PC-9 (cell line): ENCODE measurements at regions not wholly inside any gene's neighbourhood (a gene's known extent, or its start where the extent isn't known, plus 50 kb on each side); places are given as distances from the start of the nearest gene placed in this dataset.

Experiments used
- BruUV-seq: library from RNA; stranded (reverse); fragments of 400-500 nt; replicated peaks from 2 replicates; lab custom pipeline; 2021; lab: Mats Ljungman, UMichigan
- CTCF ChIA-PET: fragments of 300-600 bp; sonication (Branson Sonifier 250); formaldehyde crosslinking; loops from one replicate; lab custom pipeline; 2022; ENCODE audit warnings: antibody characterized with exemption; lab: Charles Lee
- POLR2A ChIA-PET: fragments of 300-600 bp; sonication (Branson Sonifier 250); formaldehyde crosslinking; loops from one replicate; lab custom pipeline; 2022; ENCODE audit warnings: antibody characterized with exemption; ENCODE audit not compliant: unreplicated experiment; lab: Charles Lee
- DNase-seq, 2 experiments: peaks; one replicate each; pipeline versions ENCODE4 v3.0.0 to v3.0.0-alpha.2; 2015 to 2022; ENCODE audit warnings: mixed read lengths in 1 of 2
- H2AFZ ChIP-seq: fragments of 200-600 bp; sonication (generic); 2 replicates; pipeline ENCODE4 v1.8.1; 2017; ENCODE audit warnings: antibody characterized with exemption
- H3F3A ChIP-seq: fragments of 200-600 bp; sonication (generic); 2 replicates; pipeline ENCODE4 v1.8.1; 2017; ENCODE audit warnings: antibody characterized with exemption, mild to moderate bottlenecking, low read depth; ENCODE audit not compliant: insufficient read depth
- H3K27ac ChIP-seq: fragments of 200-600 bp; sonication (generic); 2 replicates; pipeline ENCODE4 v1.6.1; 2016; ENCODE audit warnings: mixed run types
- H3K27me3 ChIP-seq: fragments of 200-600 bp; sonication (generic); 2 replicates; pipeline ENCODE4 v1.6.1; 2016; ENCODE audit warnings: low read depth, mixed run types; ENCODE audit not compliant: insufficient read depth
- H3K36me3 ChIP-seq: fragments of 200-600 bp; sonication (generic); 2 replicates; pipeline ENCODE4 v1.6.1; 2016; ENCODE audit warnings: low read depth, mixed run types
- H3K4me1 ChIP-seq: fragments of 200-600 bp; sonication (generic); replicated peaks from 2 replicates; pipeline ENCODE4 v1.6.1; 2016; ENCODE audit warnings: mixed run types; ENCODE audit not compliant: insufficient read depth
- H3K4me2 ChIP-seq: fragments of 200-600 bp; sonication (generic); 2 replicates; pipeline ENCODE4 v1.6.1; 2017; ENCODE audit warnings: mixed run types
- H3K4me3 ChIP-seq: fragments of 200-600 bp; sonication (generic); 2 replicates; pipeline ENCODE4 v1.6.1; 2016; ENCODE audit warnings: mixed run types
- H3K79me2 ChIP-seq: fragments of 200-600 bp; sonication (generic); 2 replicates; pipeline ENCODE4 v1.6.1; 2017; ENCODE audit warnings: low read depth, mixed run types
- H3K9me2 ChIP-seq: fragments of 200-600 bp; sonication (generic); 2 replicates; pipeline ENCODE4 v1.8.1; 2017; ENCODE audit warnings: mild to moderate bottlenecking; ENCODE audit not compliant: insufficient read depth
- H3K9me3 ChIP-seq: fragments of 200-600 bp; sonication (generic); 2 replicates; pipeline ENCODE4 v1.8.1; 2016; ENCODE audit warnings: low read depth; ENCODE audit not compliant: insufficient read depth
- H4K20me1 ChIP-seq: fragments of 200-600 bp; sonication (generic); 2 replicates; pipeline ENCODE4 v1.8.1; 2017; ENCODE audit not compliant: insufficient read depth
- CTCF ChIP-seq: fragments of 200-600 bp; sonication (generic); conservative IDR thresholded peaks from 2 replicates; pipeline ENCODE4 v1.6.1; 2017; ENCODE audit warnings: mixed run types, antibody characterized with exemption, mild to moderate bottlenecking, moderate library complexity
- EZH2 ChIP-seq: fragments of 200-600 bp; sonication (generic); IDR thresholded peaks from 2 replicates; pipeline ENCODE4 v1.8.0; 2017; ENCODE audit warnings: antibody characterized with exemption, low read depth
- intact Hi-C: fragments of 100-400 bp; cut with micrococcal nuclease; formaldehyde crosslinking; loops from one replicate; pipeline ENCODE4 v1.10.0; 2022; ENCODE audit not compliant: unreplicated experiment

- CTCF ChIA-PET: no interaction called here
- DNase-seq: no peak
- Histone ChIP-seq H3K27me3 (no peaks in the 10 kb centered on the region), H3K9me2 (no peaks in the 10 kb centered on the region; the same call in 1 of the 2 replicates), H3K9me3 (no peaks in the 10 kb centered on the region), H3K79me2 (no peaks in the 10 kb centered on the region), H3K36me3 (no peaks in the 10 kb centered on the region), H3K4me1 (no peaks in the 10 kb centered on the region), H2AFZ (0 out of 2 replicates have a peak overlapping the region, but pooled peaks have one; percentile 55), H3F3A (no peaks in the 10 kb centered on the region), H4K20me1 (no peaks in the 10 kb centered on the region), H3K4me3 (no peak overlapping the region), H3K4me2 (no peak overlapping the region), H3K27ac (no peak overlapping the region)
- POLR2A ChIA-PET: no interaction called here
- intact Hi-C loops: no loop called here
- BruUV-seq: no TSS peak
- TF ChIP-seq EZH2: no peak
- no peak for TF ChIP-seq CTCF
Observed at GRCh38 chr1:190699165-190699564, 221.5 kb upstream of the BRINP3 start.

DNA sequence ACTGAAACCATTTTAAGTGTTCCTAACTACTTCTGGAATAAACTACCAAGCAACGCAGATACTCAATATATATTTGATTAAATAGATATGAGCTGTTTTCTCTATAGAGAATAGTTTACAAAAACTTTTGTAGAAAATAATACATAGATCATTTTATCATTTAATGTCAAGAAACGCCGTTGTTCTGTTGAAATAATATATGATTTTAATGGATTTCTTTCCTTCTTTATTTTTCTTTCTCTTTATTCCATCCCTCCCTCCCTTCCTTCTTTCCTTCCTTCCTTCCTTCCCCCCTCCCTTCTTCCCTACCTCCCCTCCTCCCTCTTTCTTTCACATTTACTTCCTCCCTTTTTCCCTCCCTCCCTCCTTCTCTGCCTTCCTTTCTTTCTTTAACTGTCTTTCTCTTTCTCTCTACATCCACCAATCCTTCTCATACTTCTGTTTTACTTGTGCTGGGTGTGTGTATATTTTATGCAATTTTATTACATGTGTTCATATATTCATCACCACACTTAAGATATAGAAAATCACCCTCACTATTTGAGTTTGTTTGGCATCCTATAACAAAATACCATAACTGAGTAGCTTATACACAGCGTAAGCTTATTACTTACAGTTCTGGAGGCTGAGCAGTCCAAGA is 230.9 kb upstream of the BRINP3 start:
- Histone ChIP-seq H3F3A (no peaks in the 10 kb centered on the region), H3K4me2 (no peak overlapping the region), H2AFZ (no peak overlapping the region), H3K4me3 (no peak overlapping the region), H3K9me3 (no peaks in the 10 kb centered on the region), H3K9me2 (no peaks in the 10 kb centered on the region; the same call in 1 of the 2 replicates), H3K79me2 (no peaks in the 10 kb centered on the region), H3K36me3 (no peaks in the 10 kb centered on the region), H4K20me1 (no peaks in the 10 kb centered on the region), H3K27ac (no peak overlapping the region), H3K27me3 (no peaks in the 10 kb centered on the region), H3K4me1 (no peaks in the 10 kb centered on the region)
- intact Hi-C loops: no loop called here
- DNase-seq: no peak
- TF ChIP-seq EZH2 (no peak), CTCF (no peak)
- BruUV-seq: no TSS peak
- CTCF ChIA-PET: no interaction called here
- POLR2A ChIA-PET: no interaction called here

- H3K4me2 ChIP-seq: no peak overlapping the region
- H3K9me3 ChIP-seq: no peaks in the 10 kb centered on the region
- intact Hi-C loops: no loop called here
- H3K4me3 ChIP-seq: no peak overlapping the region
- BruUV-seq: no TSS peak
- H3F3A ChIP-seq: no peaks in the 10 kb centered on the region
- no peak overlapping the region for H2AFZ ChIP-seq
- H3K27ac ChIP-seq: no peak overlapping the region
- ChIA-PET CTCF (no interaction called here), POLR2A (no interaction called here)
- no peaks in the 10 kb centered on the region for H3K27me3 ChIP-seq
- no peaks in the 10 kb centered on the region for H4K20me1 ChIP-seq
- TF ChIP-seq EZH2: no peak
- TF ChIP-seq CTCF: no peak
- no peaks in the 10 kb centered on the region for H3K79me2 ChIP-seq
- no peaks in the 10 kb centered on the region for H3K4me1 ChIP-seq
- no peaks in the 10 kb centered on the region for H3K9me2 ChIP-seq
- DNase-seq: no peak
- H3K36me3 ChIP-seq: no peaks in the 10 kb centered on the region
Observed at GRCh38 chr1:190711069-190711468, 233.4 kb upstream of the BRINP3 start.
